Activated naive CD4-positive, alpha-beta T cell treated with anti-CD3 and anti-CD28 coated beads, Interleukin-2, amount 50 U/mL, for 16 hours (primary cell): ENCODE measurements at regions not wholly inside any gene's neighbourhood (a gene's known extent, or its start where the extent isn't known, plus 50 kb on each side); places are given as distances from the start of the nearest gene placed in this dataset.
"Not testable (repeated sequence)": the region's sequence is repeated elsewhere in the genome, so short reads cannot be mapped to it uniquely, and the experiment has no call there.

ENCODE experiments used
- DNase-seq: peaks from one replicate; pipeline ENCODE4 v3.0.0-alpha.2; 2020

GRCh38 chr12:24664161-24664880, 284.6 kb downstream of the BCAT1 start:
- DNase-seq = no peak

GRCh38 chr12:24661657-24662096, 287.2 kb downstream of the BCAT1 start:
- no peak for DNase-seq

- DNase-seq = no peak
These were observed 289.9 kb downstream of the BCAT1 start for GRCh38 chr12:24659016-24659415.

GRCh38 chr12:24654344-24654743, 294.6 kb downstream of the BCAT1 start:
- DNase-seq = not testable (repeated sequence)

GRCh38 chr12:24649634-24650033, 299.3 kb downstream of the BCAT1 start:
- DNase-seq = no peak

- no peak for DNase-seq
These were observed 299.7 kb downstream of the BCAT1 start for GRCh38 chr12:24649209-24649608.

GRCh38 chr12:24645254-24645653, 303.6 kb downstream of the BCAT1 start:
- no peak for DNase-seq

- no peak for DNase-seq
These were observed 305.5 kb downstream of the BCAT1 start for GRCh38 chr12:24643120-24644119.

- no peak for DNase-seq
These were observed 309.3 kb downstream of the BCAT1 start for GRCh38 chr12:24639641-24640040.

GRCh38 chr12:24632466-24632865, 316.4 kb downstream of the BCAT1 start:
- DNase-seq = no peak

GRCh38 chr12:24631676-24632426, 317.1 kb downstream of the BCAT1 start:
- DNase-seq = no peak

GRCh38 chr12:24630856-24631255, 318.0 kb downstream of the BCAT1 start:
- DNase-seq = no peak

GRCh38 chr12:24630446-24630845, 318.5 kb downstream of the BCAT1 start:
- no peak for DNase-seq

- DNase-seq = no peak
These were observed 323.8 kb downstream of the BCAT1 start for GRCh38 chr12:24625103-24625502.

- not testable (repeated sequence) for DNase-seq
These were observed 328.9 kb downstream of the BCAT1 start for GRCh38 chr12:24619954-24620353.

GRCh38 chr12:24617471-24617870, 331.4 kb downstream of the BCAT1 start:
- no peak for DNase-seq

- no peak for DNase-seq
These were observed 332.9 kb downstream of the BCAT1 start for GRCh38 chr12:24615967-24616411.

GRCh38 chr12:24608637-24609285, 340.1 kb downstream of the BCAT1 start:
- no peak for DNase-seq

GRCh38 chr12:24608108-24608507, 340.8 kb downstream of the BCAT1 start:
- DNase-seq = no peak

GRCh38 chr12:24605916-24606315, 343.0 kb downstream of the BCAT1 start:
- DNase-seq = no peak

GRCh38 chr12:24605466-24605865, 343.4 kb downstream of the BCAT1 start:
- no peak for DNase-seq

- no peak for DNase-seq
These were observed 345.5 kb downstream of the BCAT1 start for GRCh38 chr12:24603371-24603770.
